HL-60 (cell line): ENCODE measurements at regions not wholly inside any gene's neighbourhood (a gene's known extent, or its start where the extent isn't known, plus 50 kb on each side); places are given as distances from the start of the nearest gene placed in this dataset.

Experiments used
- CTCF ChIP-seq: IDR thresholded peaks from one replicate; pipeline ENCODE4 v1.5.1; 2011; ENCODE audit warnings: low read length, control low read depth, inconsistent platforms; ENCODE audit not compliant: insufficient read depth
- GABPA ChIP-seq: IDR thresholded peaks from 2 replicates; pipeline ENCODE4 v1.6.1; 2012; ENCODE audit warnings: low read depth
- POLR2AphosphoS5 ChIP-seq: IDR thresholded peaks from 2 replicates; pipeline ENCODE4 v1.6.1; 2012; ENCODE audit warnings: low read depth
- REST ChIP-seq: IDR thresholded peaks from 2 replicates; pipeline ENCODE4 v1.6.1; 2012; ENCODE audit warnings: low read depth; ENCODE audit not compliant: insufficient replicate concordance

- TF ChIP-seq CTCF (no peak), POLR2AphosphoS5 (no peak), REST (no peak), GABPA (no peak)
These were observed 67.6 kb upstream of the OTOS start for GRCh38 chr2:240208096-240208495.
